Urinary bladder (tissue), 3 donors: ENCODE measurements at regions not wholly inside any gene's neighbourhood (a gene's known extent, or its start where the extent isn't known, plus 50 kb on each side); places are given as distances from the start of the nearest gene placed in this dataset.

ENCODE experiments used
- DNase-seq: peaks from one replicate; pipeline ENCODE4 v3.0.0-alpha.2; 2015; ENCODE audit errors: extremely low spot score
- H3K27ac ChIP-seq: one replicate; pipeline ENCODE4 v1.5.1; 2013; ENCODE audit warnings: low read depth, mild to moderate bottlenecking, moderate library complexity
- H3K36me3 ChIP-seq: one replicate; pipeline ENCODE4 v1.6.1; 2013; ENCODE audit warnings: mild to moderate bottlenecking, moderate library complexity; ENCODE audit not compliant: insufficient read depth
- H3K4me1 ChIP-seq: one replicate; pipeline ENCODE4 v1.6.1; 2013; ENCODE audit warnings: mild to moderate bottlenecking, moderate library complexity; ENCODE audit not compliant: insufficient read depth
- H3K4me3 ChIP-seq: one replicate; pipeline ENCODE4 v1.5.1; 2013; ENCODE audit warnings: low read depth, low read length
- WGBS: extraction: QIAGEN DNeasy Blood & Tissue Kit; methylation state at CpG from one replicate; pipeline ENCODE4 v1.1.7; 2013; 5-methylcytosine and 5-hydroxymethylcytosine counted together
- donor health status: healthy with polysubstance abuse.
- donor health status: healthy.

DNA sequence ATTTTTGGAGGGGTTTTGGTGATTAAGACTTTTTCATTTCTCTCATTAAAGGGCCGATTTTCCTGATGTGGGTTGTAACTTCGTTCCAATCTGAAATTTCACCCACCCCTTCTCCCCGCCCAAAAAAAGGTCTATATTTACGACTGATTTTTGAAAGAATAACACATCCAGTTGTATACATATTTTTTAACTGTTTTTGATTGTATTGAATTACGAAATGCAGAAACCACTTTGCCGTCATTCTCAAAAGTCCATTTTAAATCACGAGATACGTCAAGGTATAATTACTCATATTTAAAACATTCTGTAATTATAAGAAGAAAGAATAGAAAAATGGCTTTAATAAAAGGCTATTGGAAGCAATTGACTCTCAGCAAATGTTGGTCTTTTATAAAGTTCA, 520.7 kb downstream of the MED13L start:
- Histone ChIP-seq H3K27ac (peak overlapping the region; percentile 77), H3K36me3 (no peaks in the 10 kb centered on the region), H3K4me1 (no peaks in the 10 kb centered on the region), H3K4me3 (no peak overlapping the region)
- no peak for DNase-seq
- WGBS = 69% methylated on average over 8 of the region's 8 CpGs

DNA sequence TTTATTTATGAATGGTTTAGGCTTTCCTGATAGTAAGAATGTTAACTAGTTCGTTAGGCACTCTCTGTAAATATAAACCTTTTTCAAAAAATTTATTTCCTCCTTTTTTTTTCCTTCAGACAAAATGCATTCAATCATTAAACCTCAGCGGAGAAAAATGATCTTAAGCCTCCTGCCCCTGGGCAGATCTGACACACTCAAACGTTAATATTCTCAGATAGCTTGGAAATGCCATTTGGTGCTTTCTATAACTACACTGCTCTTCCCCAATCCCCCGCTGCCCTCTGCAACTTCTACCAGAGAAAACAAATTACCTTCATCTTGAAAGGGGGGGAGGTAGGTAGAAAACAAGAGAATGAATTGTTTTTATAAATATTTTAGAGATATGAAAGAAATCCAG, 521.2 kb downstream of the MED13L start:
- peak overlapping the region; percentile 77 for H3K27ac ChIP-seq
- WGBS = 57% methylated on average over 4 of the region's 4 CpGs
- no peaks in the 10 kb centered on the region for H3K4me1 ChIP-seq
- H3K4me3 ChIP-seq = no peak overlapping the region
- no peaks in the 10 kb centered on the region for H3K36me3 ChIP-seq
- no peak for DNase-seq

DNA sequence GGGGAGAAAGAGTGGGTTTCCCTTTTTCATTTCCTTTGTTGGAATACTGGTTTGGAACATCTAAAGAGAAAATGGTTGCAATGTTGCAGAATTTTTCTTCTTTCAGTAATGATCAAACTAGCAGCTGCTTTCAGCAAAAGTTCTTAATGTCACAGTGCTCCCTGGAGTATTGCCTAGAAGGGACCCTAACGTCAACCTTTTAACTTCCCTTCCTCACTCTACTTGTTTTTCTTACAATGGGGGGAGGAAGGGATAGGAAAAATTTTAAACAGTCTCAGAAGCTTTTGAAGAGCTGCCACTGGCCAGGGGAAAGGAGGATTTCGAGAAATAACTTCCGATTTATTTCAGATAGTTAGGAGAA, 521.8 kb downstream of the MED13L start:
- DNase-seq = no peak
- no peak overlapping the region for H3K4me3 ChIP-seq
- no peaks in the 10 kb centered on the region for H3K36me3 ChIP-seq
- H3K27ac ChIP-seq = peak overlapping the region; percentile 93
- 45% methylated on average over 3 of the region's 3 CpGs for WGBS
- no peaks in the 10 kb centered on the region for H3K4me1 ChIP-seq

DNA sequence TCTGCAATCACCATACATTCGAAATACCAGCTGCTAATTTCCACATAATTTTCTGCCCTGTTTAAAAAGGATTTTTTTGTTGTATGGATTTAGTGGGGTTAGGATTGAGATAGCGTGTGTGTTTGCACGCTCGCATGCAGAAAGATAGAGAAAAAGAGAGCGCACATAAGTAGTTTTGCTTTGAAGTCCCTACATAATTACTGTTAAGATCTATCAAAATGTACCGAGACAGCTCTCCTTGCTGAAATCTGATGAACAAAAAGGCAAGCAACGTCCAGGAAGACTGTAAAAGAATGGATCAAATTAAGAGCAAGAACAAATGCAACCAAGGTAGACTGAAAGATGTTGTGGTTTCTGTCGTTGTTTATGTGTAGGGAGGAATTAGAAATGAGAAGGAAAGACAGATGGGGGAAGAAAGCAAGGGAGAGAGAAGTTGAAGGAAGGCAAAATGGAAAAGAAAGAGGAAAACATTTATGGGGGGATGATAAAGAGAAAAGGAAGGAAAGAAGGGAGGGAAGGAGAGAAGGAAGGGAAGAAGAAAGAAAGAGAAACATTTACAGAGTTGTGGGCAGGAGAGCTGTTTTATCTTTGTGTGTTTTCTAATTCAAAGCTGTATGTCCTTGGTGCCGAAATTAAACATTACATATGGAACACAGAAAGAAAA, 522.3 kb downstream of the MED13L start:
- H3K36me3 ChIP-seq = no peaks in the 10 kb centered on the region
- no peaks in the 10 kb centered on the region for H3K4me1 ChIP-seq
- H3K4me3 ChIP-seq = peak overlapping the region; percentile 18
- DNase-seq = no peak
- peak overlapping the region; percentile 93 for H3K27ac ChIP-seq
- WGBS = 64% methylated on average over 9 of the region's 9 CpGs

DNA sequence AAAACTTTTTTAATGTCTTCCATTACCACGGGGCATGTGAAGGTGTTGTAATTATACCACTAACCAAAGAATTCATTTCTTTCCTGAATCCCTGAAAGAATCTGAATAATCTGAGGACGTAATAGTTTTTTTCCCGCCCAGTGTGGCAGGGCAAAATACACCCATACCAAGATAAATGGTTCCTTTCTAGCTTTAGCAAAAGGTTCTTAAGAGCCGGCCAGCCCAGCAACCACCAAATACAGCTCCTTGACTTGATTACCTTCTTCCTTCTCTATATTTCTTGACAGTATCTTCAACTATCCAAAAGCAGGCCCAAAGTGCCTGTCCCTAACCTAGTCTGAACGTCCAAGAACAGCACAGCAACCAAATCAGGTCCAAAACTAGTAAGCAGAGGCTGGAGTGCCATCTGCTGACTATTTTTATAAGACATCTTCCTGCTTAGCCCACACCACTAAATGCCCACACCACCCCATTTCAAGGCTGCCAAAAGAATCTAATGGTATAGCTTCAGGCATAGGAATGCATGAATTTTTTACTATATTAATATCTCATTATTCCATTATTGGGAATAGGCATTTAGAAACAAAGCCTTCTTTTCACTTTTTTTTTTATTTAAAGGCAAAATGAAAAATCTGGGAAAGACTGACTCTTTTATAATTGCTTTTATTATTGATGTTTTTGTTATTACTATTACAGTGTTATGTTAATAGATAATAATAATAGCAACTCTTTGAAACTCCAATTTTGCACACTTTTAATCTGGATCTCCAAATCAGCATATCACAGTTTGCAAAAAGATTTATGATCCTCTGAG, 524.4 kb downstream of the MED13L start:
- WGBS = 68% methylated on average over 5 of the region's 5 CpGs
- H3K4me3 ChIP-seq = no peak overlapping the region
- H3K27ac ChIP-seq = no peak overlapping the region
- no peaks in the 10 kb centered on the region for H3K4me1 ChIP-seq
- H3K36me3 ChIP-seq = no peaks in the 10 kb centered on the region
- no peak for DNase-seq

DNA sequence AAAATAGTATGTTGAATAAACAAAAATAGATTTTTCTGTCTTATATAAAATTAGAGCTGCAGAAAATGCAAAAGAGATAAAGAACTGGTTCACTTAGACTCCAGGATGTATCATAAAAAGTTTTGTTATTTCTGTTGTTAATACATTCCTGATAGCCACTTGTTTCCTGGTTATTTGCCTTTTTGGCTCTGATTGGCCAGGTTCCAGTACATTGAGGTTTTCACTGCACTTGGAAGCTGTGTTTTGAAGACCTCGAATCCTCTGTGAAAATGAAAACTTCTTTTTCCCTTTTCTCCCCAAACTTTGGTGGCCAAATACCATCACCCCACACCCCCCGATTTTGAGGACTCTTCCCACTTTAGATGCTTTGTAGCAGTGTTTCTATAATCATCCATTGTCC, 525.3 kb downstream of the MED13L start:
- Histone ChIP-seq H3K36me3 (no peaks in the 10 kb centered on the region), H3K4me1 (no peaks in the 10 kb centered on the region), H3K27ac (no peak overlapping the region), H3K4me3 (no peak overlapping the region)
- 61% methylated on average over 2 of the region's 2 CpGs for WGBS
- DNase-seq = no peak

DNA sequence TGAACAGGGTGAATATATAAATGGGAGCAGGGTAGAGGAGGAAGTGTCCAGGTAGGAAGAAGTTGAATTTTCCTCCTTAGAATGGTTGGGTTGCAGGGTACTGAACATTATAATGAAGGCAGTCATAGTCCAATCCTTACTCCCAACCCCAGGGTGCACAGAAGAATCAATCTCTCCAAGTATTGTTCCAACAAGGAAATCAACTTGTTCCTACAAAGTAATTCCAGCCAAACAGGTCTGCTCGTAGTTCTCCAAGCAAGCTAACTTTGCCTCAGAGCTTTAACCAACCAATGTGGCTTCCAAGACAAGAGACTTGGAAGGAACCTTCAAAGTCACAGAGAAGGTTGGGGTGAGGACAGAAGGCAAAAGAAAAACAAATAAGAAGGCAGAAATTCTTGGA, 527.2 kb downstream of the MED13L start:
- H3K36me3 ChIP-seq = no peaks in the 10 kb centered on the region
- 84% methylated on average over 1 of the region's 1 CpG for WGBS
- no peaks in the 10 kb centered on the region for H3K4me1 ChIP-seq

DNA sequence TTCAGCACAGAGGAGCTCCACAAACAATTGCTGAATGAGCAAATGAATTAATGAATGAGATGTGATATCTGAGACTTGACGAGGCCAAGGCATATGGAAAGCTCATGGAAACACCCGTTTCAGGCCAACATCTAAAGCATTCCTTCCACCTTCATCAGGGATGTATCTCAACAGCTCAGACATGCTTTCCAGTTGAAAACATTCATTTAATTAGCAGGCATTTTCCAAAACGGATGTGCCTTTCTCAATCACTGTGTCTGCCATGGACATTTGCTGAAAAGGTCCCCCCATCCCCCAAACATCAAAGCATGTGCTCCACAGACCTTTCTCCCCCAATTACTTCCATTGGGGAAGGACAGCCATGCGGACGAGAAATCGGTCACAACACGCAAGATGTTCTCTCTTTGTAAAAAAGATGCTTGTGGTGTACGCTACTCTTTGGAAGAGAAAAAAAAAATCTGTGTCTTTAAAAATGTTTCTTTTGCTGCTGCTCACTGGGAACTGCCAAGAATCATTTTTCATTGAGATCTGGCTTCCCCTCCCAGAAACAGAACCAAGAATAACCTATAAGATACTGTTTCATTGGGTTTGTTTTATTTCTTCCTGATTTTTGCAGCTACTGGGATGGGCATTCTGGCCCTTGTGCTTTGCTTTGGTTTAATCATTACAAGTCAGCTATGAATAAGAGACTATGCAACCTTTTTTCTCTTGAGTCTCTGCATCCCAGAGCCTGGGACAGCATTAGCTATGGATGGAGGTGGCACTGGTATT, 528.2 kb downstream of the MED13L start:
- Histone ChIP-seq H3K4me1 (no peaks in the 10 kb centered on the region), H3K27ac (no peak overlapping the region), H3K36me3 (no peaks in the 10 kb centered on the region), H3K4me3 (no peak overlapping the region)
- DNase-seq = no peak
- 69% methylated on average over 8 of the region's 8 CpGs for WGBS

More for the DNA sequence above, 527.2 kb downstream of the MED13L start:
- Histone ChIP-seq H3K4me3 (no peak overlapping the region), H3K27ac (no peak overlapping the region)
- no peak for DNase-seq

DNA sequence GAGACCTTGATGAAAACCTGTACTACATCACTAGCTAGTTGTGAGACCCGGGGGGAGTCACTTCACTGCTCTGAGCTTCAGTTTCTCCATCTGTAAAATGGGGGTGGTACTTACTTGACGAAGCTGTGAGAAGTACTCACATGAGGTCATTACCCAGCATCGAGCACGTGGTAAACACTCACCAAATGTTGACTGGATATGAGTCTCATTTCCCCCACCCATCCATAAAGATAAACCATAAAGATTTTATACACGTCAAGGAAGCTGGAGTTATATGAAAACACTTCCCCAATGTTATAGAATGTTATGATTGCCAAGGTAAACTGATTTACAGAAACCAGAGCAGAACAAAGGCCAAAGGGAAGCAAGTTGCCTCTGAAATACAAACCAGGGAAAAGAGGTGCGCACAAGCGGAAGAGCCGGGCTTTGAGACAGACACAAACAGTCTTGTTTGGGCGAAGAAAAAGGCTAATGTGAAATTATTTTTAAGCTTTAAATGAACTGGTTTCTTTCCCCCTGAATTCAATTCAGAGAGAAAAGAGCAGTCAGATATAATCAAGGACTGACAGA, 536.8 kb downstream of the MED13L start:
- no peak overlapping the region for H3K27ac ChIP-seq
- no peaks in the 10 kb centered on the region for H3K4me1 ChIP-seq
- WGBS = 69% methylated on average over 9 of the region's 9 CpGs
- H3K4me3 ChIP-seq = no peak overlapping the region
- no peaks in the 10 kb centered on the region for H3K36me3 ChIP-seq
- no peak for DNase-seq

DNA sequence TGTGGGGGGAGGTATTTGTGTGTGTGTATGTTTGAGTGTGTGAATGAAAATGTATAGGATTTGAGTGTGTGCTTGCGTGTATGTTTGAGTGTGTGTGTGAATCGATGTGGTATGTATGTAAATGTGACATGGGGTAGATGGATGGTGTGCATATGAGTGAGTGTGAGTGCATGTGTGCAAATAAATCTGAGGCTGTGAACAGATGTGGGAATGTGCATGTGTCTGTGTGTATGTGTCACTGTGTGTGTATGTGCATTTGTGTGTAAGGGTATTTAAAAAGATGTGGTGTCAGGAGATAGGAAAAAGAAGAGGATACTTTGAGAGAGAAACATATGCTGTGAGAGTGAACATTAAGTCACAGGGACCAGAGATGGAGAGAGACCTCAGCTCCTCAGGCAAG, 539.6 kb downstream of the MED13L start:
- Histone ChIP-seq H3K27ac (no peak overlapping the region), H3K36me3 (no peaks in the 10 kb centered on the region), H3K4me3 (no peak overlapping the region), H3K4me1 (no peaks in the 10 kb centered on the region)
- no peak for DNase-seq
- 92% methylated on average over 2 of the region's 2 CpGs for WGBS

DNA sequence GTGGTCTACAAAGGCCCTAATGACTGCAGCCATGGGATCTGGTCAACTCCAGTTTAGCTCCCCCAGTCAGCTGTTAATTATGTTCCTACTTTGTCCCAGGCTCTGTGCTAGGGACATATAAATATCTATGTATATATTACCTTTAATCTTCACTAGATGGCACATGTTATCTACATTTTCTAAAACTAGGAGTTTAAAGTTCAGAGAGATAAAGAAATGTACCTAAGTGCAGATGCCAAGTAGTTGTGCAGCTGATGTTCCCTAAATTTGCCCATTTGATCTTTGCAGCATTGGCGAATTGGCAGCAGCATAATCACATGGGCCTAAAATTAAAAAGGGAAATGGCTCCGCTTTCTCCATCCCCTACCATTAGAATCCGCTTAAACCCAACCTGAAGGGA, 541.1 kb downstream of the MED13L start:
- no peaks in the 10 kb centered on the region for H3K36me3 ChIP-seq
- H3K4me1 ChIP-seq = no peaks in the 10 kb centered on the region
- no peak for DNase-seq
- H3K4me3 ChIP-seq = no peak overlapping the region
- 96% methylated on average over 3 of the region's 3 CpGs for WGBS
- H3K27ac ChIP-seq = no peak overlapping the region

DNA sequence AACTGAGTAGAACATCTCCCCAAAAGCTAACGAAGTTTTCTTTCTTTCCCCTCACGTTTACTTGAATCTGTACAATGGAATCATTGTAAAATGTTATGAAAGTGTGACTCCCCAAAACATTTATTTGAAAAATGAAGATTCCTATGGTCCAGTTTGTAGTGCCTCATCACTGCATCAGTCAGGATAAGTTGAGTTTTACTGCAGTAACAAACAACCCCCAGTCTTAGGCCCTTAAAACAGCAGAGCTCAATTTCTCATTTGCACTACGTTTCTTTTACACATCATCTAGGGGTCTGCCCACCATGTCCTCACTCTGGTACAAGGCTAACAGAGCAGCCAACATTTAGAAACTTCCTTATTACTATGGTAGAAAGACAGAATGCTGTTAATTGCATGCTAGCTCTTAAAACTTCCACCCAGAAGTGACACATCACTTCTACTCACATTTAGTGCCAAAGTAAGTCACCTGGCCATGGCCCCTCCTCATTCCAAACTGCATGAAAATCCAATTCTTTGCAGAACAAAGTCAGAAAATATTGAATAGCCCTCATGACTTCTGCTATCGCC, 546.4 kb downstream of the MED13L start:
- Histone ChIP-seq H3K4me1 (no peaks in the 10 kb centered on the region), H3K4me3 (no peak overlapping the region), H3K36me3 (no peaks in the 10 kb centered on the region), H3K27ac (no peak overlapping the region)
- no peak for DNase-seq
- 77% methylated on average over 4 of the region's 4 CpGs for WGBS

DNA sequence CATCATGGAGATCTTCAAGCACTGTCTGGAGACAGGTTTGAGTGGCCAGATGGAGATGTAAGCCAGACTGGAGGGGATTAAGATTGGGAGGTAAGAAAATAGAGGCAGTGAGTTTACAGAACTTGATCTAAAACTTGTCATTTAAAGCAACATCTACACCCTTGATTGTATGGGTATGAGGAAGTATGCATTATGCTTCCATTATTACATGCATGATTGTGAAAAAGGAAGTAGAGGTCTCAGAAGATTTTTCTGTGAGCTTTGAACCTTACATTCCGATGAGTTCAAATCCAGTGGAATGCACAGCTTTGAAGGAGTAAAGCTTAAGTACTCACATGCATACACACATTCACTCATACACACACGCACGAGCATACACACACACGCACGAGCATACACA, 550.8 kb downstream of the MED13L start:
- 88% methylated on average over 5 of the region's 5 CpGs for WGBS
- H3K36me3 ChIP-seq = no peaks in the 10 kb centered on the region
- H3K27ac ChIP-seq = no peak overlapping the region
- H3K4me3 ChIP-seq = no peak overlapping the region
- no peaks in the 10 kb centered on the region for H3K4me1 ChIP-seq
- DNase-seq = no peak
